GM19035 (cell line): ENCODE measurements at regions not wholly inside any gene's neighbourhood (a gene's known extent, or its start where the extent isn't known, plus 50 kb on each side); places are given as distances from the start of the nearest gene placed in this dataset.

ENCODE experiments used
- ATAC-seq: cut with Tn5 transposase; IDR thresholded peaks from one replicate; pipeline ENCODE4 v1.9.1; 2021; ENCODE audit not compliant: unreplicated experiment

DNA sequence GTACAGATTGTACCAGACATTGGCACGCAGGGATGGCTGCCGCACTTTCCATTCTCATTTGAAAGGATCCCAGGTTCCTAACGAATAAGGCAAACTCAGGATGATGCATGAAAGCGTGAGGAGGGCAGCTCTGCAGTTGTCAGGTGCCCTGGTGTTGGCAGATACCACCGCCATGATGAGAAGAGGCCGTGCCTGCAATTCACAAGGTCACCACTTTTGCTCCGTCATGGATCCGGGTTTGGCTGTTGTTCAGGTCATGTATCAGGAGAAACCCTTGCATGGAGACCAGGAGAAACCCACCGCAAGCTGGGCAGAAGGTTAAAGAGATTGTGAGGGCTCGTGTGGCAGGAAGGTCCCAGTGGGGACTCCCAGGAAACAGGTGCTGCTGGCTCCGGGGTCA, 233.2 kb downstream of the KLF6 start:
- ATAC-seq: no peak

DNA sequence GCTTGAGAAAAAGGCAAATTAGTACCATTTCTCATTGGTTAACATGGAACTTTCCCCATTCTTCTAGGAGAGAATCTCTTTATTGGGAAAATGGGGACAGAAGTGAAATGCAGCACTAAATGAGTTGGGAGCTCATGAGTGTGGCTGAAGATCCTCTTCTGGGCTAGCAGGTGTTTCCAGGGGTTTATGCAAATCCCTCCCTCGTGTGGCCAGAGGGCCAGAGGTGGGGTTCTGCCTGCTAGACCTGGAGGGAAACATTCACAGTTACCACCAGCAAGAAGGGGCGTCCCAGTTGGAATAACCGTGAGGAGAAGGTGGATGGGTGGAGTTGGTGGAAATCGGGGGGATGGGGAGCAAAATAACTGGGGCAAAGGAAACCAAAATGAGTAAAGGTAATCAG, 235.9 kb downstream of the KLF6 start:
- no peak for ATAC-seq

DNA sequence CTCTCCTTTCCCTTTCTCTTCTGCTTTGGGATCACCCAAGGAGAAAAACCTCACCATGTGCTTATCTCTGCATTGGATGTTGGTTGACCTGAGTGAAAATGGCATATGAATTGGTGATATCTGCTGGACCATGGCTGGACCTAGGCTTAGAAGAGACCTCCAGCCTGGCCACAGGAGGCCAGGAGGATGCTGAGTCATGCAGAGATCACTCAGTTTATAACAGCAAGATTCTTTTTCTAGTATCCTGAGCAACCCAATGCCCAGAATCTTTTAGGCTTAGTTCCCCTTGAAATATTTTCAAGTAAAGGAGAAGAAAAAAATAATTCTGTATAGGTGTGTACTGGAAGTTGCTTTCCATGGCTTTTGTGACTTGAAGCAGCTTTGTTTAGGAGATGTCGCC, 236.3 kb downstream of the KLF6 start:
- no peak for ATAC-seq

DNA sequence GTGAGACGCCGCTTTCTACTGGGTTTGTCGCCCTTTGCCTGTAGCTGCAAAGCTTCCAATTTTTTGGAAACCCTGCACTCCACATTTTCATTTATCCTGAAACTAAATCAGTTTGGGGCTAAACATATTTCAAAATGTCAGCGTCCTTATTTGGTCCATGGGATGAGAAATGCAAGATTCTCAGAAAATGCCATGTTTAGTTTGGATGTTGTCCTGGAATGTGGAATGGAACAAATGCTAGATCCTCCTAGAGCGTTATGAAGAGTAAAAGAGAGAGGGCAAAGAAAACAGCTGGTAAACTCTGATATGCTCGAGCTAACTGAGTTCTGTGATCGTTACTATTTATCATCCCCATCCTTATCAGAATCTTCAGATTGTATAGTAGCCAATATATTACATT, 236.9 kb downstream of the KLF6 start:
- no peak for ATAC-seq

DNA sequence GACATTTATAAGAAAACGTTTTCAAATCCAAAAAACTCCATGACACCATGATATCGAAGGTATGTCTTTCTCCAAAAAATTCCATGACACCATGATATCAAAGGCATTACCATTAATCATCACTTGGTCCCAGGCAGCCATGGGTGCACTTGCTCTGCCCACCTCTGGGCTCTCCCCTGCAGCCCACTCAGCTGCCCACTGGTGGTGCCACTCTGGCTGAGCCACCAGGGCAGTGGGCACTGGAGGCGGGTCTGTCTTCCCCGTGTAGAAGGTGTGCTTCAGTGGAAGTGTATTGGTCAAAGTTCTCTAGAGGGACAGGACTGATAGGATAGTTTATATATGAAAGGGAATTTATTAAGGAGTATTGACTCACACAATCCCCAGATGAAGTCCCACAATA, 240.4 kb downstream of the KLF6 start:
- ATAC-seq: no peak

DNA sequence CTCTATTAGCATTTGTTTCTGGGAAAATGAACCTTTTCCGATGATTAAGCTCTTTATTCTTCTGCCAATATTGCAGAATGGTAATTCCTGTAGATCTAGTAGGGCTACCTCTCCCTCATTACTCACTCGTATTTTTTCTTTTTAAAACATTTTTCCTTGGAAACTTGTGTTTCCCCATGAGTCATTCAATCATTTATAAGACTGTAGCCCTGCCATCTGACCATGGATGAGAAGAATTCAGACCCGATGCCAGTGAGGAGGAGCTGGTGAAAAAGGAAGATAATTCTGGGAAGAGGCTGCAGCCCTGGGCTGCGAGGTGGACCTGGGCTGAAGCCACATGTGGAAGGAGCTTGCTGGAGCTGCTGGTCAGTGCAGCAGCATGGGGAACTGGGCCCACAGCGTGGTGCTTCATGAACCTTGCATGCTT, 242.8 kb downstream of the KLF6 start:
- no peak for ATAC-seq

DNA sequence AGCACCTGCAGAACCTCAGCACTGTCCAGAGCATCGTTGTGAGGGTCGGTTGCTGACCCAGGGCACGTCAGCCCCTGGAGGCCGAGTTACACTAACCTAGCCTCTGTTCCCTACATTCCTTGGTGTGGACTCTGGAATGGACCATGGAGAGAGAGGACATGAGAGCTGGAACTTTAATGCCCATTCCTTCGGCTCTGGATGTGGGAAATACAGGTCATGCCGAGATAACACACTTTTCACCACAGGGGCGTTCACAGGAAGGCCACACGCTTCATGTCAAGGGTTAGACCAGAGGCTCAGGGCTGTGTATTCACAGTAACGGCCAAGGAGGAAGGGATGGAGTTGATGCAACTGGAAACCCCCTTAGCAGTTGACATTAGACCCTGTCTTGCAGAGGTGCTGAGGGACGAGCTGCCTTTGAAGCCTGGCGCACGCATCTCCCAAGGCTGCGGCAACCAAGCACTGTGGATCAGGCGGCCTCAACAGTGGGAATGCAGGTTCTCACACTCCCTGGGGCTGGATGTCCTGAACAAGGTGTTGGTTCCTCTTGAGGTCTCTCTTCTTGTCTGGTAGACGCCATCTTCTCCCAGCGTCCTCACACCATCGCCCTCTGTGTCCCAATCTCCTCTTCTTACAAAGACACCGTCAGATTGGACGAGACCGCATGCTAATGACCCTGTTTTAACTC, 245.2 kb downstream of the KLF6 start:
- no peak for ATAC-seq

DNA sequence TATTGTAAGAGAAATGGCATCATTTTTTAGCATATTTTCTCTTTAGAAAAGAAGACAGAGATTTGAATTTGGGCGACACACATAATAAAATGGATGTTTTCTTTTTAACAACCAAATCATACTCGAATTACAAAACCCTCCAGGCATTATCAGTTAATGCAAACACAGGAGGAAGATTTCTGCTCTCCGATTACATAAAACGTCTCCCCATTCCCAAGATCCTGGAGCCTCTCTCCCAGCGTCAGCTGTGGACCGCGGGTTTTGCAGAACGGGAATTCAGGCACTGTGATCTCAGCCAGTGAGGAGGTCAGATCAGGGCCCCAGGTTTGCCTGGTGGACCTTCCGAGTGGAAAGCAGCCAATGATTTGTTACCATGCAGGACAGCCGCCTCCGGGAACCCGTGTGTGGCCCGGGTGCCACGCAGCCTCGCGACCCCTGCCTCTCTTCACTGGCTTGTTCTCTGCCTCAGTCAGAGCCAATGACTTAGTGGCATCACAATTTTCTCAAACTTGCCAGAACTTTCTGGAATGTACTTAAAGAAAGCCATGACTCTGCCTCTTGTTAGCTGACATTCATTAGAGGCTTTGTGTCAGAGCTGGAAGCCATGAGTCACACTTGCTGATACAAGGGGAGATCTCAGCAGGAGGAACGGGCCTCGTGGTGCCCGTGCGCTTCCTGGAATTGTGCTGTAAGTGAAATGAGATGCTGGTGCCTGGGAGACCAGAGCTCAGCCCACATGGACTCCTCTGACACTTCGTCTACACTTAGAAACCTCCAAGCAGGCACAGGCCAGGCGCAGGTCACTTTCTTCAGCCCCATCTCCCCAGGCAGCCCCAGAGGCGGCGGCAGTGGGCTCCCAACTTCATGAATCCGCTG, 246.1 kb downstream of the KLF6 start:
- no peak for ATAC-seq

DNA sequence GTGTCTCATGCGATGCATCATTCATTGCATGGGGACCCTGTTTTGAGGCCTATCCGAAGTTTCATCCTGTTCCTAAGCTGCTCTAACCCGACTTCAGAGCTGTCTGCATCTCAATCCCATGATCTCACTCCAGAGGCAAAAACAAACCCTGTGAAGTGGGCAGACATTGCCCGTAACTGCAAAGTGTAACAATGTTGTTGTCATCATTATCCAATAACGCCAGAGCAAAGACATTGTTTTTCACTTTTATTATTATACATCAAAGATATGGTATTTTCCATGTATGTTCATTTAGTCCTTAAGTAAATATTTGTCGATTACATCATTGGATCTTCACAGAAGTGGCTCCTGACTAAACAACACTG, 246.7 kb downstream of the KLF6 start:
- ATAC-seq: no peak

DNA sequence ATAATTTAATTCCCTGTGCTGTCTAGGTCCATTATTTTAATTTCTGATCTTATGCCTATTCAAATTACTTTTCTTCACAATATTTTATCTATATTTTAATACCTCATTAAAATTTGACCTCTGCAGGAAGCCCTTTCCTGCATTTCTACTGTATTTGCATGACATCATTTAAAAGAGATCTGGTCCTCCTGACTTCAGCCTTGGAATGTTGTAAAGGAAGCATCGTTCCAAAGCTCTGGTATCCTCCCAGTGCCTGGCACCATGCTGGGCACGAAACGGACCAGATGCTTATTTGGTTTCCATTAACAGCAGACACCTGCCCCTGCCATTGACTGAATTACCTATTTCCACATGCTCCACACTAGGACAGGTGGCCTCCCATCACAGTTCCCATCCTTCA, 247.5 kb downstream of the KLF6 start:
- ATAC-seq: no peak

DNA sequence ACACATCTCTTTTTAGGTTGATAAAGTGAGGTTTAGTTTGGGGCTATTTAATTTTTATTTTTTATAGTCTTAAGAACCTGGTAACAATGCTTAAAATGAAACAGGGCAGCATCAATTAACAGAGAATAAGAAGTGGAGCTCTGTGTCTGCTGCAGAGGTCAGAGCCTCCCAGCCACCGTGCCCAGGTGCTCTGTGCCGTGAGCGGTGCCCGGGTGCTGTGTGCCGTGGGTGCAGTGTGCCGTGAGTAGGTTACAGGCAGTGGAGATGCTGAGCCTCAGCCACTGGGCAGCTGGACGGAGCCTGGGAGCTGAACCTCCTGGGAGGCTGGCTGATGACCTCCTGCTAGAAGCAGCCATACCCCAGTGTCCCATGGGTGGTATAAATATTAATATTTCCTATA, 250.0 kb downstream of the KLF6 start:
- no peak for ATAC-seq

DNA sequence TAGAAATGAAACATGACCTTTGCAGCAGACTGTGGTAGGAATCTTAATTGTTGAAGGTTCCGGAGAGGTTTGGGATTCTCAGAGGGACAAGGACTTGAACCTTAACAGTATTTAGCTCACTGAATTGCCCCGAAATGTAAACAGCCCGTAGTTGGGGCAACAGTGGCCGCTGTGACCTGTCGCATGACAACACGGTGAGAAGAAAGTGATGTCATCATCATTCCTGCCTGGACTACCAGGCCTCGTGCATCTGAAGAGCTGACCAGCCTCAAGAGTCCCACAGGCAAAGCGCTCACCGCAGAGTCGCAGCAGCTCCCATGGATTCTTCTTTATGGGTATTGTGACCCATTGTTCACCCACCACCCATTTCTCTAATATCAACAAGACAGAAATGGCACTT, 250.6 kb downstream of the KLF6 start:
- ATAC-seq: no peak

DNA sequence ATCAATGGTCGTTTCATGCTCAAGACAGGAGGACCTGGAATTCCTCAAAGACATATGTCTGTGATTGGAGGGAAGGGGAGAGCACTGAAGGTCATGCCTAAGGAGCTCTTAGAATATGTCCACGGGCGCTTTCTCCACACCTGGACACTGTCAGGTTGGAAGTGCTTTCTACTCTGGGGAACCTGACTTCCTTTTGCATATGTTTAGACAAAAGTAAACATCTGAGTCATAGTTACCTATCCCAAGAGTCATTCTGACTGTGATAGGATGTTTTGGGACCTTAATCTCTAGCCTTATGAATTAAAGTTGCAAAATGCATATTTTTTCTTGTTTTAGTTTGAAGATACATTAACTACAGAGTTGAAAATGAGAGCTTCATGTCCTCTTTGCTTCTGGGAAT, 251.7 kb downstream of the KLF6 start:
- no peak for ATAC-seq

DNA sequence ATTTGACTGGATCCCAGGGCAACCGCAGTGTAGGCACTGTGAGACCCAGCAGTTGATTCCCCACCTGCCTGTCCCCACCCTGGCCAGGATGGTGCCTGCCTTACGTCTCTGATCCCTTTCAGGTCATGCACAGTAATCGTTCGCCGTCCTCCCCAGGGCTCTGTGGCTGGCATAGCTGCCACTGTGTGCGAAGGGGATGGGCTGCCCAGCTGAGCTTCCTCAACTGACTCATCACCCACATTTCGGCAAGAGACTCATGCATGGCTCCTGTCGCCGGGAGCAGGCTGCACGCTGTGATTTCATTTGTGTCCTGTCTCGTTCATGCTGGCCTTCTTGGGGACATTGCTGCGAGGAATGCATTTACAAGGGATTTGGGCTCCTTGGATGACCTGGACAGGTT, 252.4 kb downstream of the KLF6 start:
- no peak for ATAC-seq

DNA sequence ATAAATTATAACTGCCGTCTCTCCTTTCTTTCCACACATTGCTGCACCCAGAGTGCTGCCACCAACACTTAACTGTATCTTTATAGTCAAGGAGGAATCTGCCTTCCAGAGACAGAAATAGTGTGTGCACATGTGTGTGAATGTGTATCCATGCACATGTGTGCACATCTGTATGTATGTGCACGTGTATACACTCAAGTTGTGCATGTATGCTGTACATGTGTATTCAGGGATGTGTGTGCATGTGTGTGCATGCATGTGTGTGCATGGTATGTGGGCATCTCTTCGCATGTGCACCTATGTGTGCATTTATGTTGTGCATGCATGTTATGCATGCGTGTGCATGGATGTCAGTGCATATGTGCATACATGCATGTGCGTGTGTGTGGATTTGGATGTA, 253.3 kb downstream of the KLF6 start:
- ATAC-seq: no peak

DNA sequence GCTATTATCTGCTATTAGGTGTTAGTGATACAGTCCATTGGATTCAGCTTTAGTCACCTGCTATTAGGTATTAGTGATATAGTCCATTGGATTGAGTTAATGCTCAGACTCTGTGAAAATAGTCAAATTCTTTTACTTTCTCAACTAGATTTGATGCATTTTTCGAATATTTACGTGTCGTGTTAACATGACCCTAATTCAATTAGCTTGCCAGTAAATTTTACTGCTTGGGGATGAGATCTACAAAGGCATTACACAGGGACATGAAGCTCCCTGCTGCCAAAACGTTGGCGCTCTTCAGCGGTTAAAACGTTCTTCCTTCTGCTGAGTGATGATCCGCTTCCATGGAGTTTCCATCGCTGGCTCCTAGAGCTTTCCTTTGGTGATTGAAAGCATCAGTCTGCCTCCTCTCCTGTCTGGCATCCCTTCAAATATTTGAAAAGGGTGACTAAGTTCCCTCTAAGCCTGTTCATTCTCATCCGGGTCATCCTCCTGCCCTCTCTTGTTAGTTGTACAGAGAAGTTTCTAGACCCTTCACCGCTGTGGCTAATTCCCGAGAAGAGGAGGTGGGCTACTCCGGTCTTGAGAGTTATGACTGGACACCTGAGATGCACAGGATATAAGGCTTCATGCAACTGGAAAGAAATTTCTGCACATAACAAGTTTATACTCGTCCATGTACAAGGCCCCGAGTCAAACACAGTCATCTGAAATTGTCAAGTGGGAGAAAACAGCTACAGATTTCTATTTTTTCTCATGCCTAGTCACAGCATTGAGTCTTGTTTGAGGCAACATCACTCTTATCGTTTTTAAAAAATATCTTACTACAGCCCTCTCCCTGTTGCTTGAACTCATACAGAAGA, 254.0 kb downstream of the KLF6 start:
- ATAC-seq: no peak

DNA sequence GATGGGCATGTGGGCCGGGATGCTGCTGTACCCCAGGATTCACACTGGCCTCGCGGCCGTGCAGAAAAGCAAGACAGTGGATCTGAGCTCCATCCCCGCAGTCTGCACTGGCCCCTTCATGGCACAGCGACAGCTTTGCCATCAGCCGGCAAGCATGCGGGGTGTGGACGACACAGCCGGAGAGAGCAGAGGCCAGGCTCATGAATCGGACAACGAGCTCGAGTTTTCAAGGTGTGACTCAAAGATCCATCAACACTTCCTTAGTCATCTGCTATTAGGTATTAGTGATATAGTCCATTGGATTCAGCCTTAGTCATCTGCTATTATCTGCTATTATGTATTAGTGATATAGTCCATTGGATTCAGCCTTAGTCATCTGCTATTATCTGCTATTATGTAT, 254.7 kb downstream of the KLF6 start:
- ATAC-seq: no peak

DNA sequence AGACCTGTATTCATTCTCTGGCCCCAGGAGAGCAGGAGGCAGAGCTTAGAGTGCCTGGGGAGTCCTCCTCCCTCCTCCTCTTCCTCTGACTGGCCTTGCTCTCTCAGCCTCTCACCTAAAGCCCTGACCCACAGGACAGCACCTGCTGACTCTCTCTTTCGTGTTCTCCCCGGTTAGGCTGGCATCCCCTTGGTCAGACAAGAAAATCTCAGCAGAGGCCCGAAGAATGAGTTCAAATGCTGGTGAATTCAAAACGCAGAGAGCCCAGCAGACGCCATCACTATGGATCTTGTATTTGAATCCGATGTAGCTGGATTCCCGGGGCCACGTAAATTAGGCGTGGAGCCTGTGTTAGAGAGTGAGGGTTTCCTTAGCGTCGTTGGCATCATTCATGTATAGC, 255.3 kb downstream of the KLF6 start:
- ATAC-seq: no peak

DNA sequence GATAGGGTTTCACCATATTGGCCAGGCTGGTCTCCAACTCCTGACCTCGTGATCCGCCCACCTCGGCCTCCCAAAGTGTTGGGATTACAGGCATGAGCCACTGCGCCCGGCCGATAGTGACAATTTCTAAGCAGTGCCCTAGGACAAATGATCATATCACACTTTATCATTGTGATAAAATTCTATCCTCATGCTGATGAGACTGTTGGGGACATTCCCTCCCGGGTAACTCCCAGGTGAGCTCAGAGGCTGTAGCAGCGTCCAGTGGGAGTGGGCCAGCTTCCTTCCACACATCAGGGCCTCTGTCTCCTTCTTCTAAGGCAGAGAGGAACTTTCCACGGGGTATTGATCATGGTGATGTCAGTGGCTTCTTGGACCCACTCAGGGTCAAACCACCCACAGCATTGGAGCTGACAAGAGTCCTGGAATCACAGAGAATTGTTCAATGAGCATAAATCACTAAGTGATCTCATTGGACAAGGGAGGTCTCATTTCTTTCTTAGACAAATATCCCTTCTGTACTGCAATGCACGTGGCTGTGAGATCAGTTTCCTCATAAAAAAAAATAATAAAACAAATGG, 256.1 kb downstream of the KLF6 start:
- ATAC-seq: no peak

DNA sequence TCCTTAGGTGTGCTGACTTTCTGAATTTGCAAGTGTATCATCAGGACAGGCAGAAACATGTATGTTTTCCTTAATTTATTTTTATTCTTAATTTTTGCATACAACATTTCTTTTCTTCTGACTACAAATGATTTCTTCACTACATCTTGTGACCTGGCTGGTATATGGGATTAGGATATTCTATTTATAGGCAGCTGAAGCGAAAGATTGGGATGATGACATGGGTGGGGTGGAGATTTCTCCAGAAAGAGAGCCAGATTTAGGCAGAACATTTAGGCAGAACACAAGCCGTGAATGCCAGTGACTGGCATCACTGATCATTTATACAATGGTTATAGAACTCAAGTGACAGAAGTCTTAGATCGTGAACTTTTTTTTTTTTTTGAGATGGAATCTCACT, 256.7 kb downstream of the KLF6 start:
- ATAC-seq: no peak

DNA sequence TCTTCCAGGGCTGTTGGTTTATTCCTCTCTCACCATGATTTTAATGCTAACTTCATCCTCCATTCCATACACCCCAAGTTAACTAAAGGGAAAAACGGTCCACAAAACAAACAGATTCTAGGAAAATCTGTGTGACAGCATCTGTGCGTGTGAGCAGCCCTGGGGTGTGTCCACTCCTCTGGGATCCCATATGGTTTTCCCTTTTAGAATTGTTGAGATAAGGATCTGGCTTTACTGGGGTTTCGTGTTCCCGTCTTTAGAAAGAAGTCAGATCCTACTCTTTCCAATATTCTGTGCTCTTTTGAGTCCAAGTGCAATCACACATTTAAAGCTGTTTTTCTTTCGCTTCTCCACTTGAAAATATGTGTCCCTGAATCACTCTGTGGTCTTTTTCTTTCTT, 257.1 kb downstream of the KLF6 start:
- no peak for ATAC-seq
